ENCODE measurements at regions not wholly inside any gene's neighbourhood (a gene's known extent, or its start where the extent isn't known, plus 50 kb on each side); places are given as distances from the start of the nearest gene placed in this dataset.
"Not testable (repeated sequence)": the region's sequence is repeated elsewhere in the genome, so short reads cannot be mapped to it uniquely, and the experiment has no call there.

DNA sequence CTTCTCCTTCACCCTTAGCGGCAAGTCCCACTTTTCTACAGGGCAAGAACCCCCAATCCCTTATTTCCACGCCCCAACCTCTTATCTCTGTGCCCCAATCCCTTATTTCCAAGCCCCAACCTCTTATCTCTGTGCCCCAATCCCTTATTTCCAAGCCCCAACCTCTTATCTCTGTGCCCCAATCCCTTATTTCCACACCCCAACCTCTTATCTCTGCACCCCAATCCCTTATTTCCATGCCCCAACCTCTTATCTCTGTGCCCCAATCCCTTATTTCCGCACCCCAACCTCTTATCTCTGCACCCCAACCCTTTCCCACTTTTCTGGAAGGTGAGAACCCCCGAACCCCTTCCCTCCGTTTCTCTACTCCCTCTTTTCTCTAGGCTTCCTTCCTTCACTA, 116.1 kb upstream of the GJE1 start:
- not testable (repeated sequence) for DNase-seq; H3K4me1 ChIP-seq; H3K27ac ChIP-seq; H3K36me3 ChIP-seq; H3K4me3 ChIP-seq; H3K27me3 ChIP-seq; H3K9me3 ChIP-seq (replicated peaks)

- not testable (repeated sequence) for H3K27me3 ChIP-seq; H3K4me3 ChIP-seq; H3K27ac ChIP-seq; H3K9me3 ChIP-seq (replicated peaks); DNase-seq; H3K36me3 ChIP-seq; H3K4me1 ChIP-seq
These were observed 117.3 kb upstream of the GJE1 start for GRCh38 chr6:142015463-142015862.

DNA sequence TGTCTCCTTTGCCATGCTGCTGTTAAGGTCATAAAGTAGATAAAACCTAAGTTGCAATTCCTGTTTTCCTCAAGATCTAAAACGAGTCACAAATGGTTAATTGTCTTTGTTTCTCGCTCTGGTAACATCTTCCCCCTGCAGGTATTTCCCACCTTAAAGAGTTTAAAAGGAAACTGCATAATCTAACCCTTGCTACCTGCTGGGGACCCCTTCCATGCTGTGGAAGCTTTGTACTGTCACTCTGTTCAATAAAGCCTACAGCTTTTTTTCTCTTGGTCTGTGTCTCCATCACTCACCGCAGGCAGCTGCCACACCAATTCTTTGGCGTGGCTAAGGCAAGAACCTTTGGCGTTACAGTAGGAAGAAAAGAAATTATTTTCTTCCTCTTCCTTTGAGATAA, 117.7 kb upstream of the GJE1 start:
- H3K9me3 ChIP-seq (replicated peaks) = no peaks in the 10 kb centered on the region
- no peaks in the 10 kb centered on the region for H3K36me3 ChIP-seq
- no peak overlapping the region for H3K27ac ChIP-seq
- H3K4me1 ChIP-seq = peaks cover 3% of the 10 kb centered on the region; the same call in 1 of the 2 replicates
- H3K27me3 ChIP-seq = no peaks in the 10 kb centered on the region
- peak overlapping the region; percentile 23; the same call in 1 of the 2 replicates for H3K4me3 ChIP-seq
- no peak for DNase-seq

DNA sequence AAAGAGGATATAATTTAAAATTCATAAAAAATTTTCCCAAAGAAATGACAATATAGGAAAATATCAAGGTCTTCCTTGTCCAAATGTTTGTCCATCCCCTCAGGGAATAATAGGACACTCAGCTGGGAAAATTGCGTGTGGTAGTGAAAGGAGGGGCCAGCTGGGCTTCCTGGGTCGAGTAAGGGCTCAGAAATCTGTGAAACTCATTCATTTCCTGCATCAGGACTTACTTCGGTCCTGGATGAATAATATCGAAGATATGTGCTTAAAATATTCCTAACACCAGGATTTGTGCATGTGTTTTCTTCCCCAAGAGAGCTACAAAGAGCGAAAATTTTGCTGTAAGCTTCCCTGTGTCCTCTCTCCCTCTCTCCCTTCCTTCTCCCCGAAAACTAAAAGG, 118.2 kb upstream of the GJE1 start:
- no peaks in the 10 kb centered on the region for H3K9me3 ChIP-seq (replicated peaks)
- peak overlapping the region; percentile 23 for H3K4me3 ChIP-seq
- peak; percentile 26 to 36 for DNase-seq
- no peak overlapping the region for H3K27ac ChIP-seq
- no peaks in the 10 kb centered on the region for H3K36me3 ChIP-seq
- no peaks in the 10 kb centered on the region for H3K27me3 ChIP-seq
- peaks cover 3% of the 10 kb centered on the region; the same call in 1 of the 2 replicates for H3K4me1 ChIP-seq

DNA sequence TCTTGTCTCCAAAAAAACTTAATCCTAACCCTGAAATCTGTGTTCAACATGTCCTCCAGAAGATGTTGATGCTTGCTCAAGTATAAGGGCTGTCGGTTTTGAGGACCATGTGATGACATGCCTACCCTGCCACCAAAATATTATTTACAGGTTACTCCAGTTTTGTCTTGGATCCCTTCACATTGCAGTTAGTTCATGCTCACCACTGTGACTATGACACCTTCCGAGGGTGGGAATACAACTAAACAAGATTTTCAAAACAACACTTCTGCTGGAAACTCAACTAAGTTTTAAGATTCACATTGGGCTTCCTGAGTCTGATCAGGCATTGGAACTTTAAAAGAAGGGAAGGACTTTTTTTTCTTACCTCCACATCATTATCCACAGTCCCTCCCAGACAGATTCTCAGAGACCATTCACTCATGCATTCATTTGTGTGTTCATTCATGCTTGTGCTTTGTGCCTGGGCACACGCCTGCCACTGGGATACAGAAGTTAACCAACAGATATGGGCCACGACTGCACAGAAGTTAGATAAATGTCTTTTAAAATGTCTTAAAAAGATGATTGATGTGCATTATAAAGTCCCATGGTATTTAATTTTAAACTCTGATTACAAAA, 118.7 kb upstream of the GJE1 start:
- H3K36me3 ChIP-seq = no peaks in the 10 kb centered on the region
- no peaks in the 10 kb centered on the region for H3K9me3 ChIP-seq (replicated peaks)
- H3K4me1 ChIP-seq = peaks cover 3% of the 10 kb centered on the region; the same call in 1 of the 2 replicates
- DNase-seq = no peak
- H3K27me3 ChIP-seq = no peaks in the 10 kb centered on the region
- no peak overlapping the region for H3K27ac ChIP-seq
- peak overlapping the region; percentile 23; the same call in 1 of the 2 replicates for H3K4me3 ChIP-seq

- no peak for DNase-seq
- no peaks in the 10 kb centered on the region for H3K9me3 ChIP-seq (replicated peaks)
- H3K4me1 ChIP-seq = peaks cover 3% of the 10 kb centered on the region; the same call in 1 of the 2 replicates
- H3K4me3 ChIP-seq = no peak overlapping the region
- no peaks in the 10 kb centered on the region for H3K36me3 ChIP-seq
- no peak overlapping the region for H3K27ac ChIP-seq
- H3K27me3 ChIP-seq = no peaks in the 10 kb centered on the region
These were observed 119.4 kb upstream of the GJE1 start for GRCh38 chr6:142013287-142013686.

- no peaks in the 10 kb centered on the region for H3K27me3 ChIP-seq
- H3K4me3 ChIP-seq = no peak overlapping the region
- H3K36me3 ChIP-seq = no peaks in the 10 kb centered on the region
- H3K4me1 ChIP-seq = peaks cover 3% of the 10 kb centered on the region; the same call in 1 of the 2 replicates
- H3K9me3 ChIP-seq (replicated peaks) = no peaks in the 10 kb centered on the region; the same call in 1 of the 2 replicates
- DNase-seq = no peak
- H3K27ac ChIP-seq = no peak overlapping the region
These were observed 121.0 kb upstream of the GJE1 start for GRCh38 chr6:142011775-142012174.

- no peak overlapping the region for H3K4me3 ChIP-seq
- H3K27me3 ChIP-seq = no peaks in the 10 kb centered on the region
- H3K27ac ChIP-seq = no peak overlapping the region
- H3K9me3 ChIP-seq (replicated peaks) = no peaks in the 10 kb centered on the region; the same call in 1 of the 2 replicates
- H3K36me3 ChIP-seq = no peaks in the 10 kb centered on the region
- no peak for DNase-seq
- peaks cover 3% of the 10 kb centered on the region; the same call in 1 of the 2 replicates for H3K4me1 ChIP-seq
These were observed 121.6 kb upstream of the GJE1 start for GRCh38 chr6:142011156-142011555.

- no peak overlapping the region for H3K27ac ChIP-seq
- H3K36me3 ChIP-seq = no peaks in the 10 kb centered on the region
- peak in 1 of 2 experiments; percentile 24 for DNase-seq
- H3K27me3 ChIP-seq = no peaks in the 10 kb centered on the region
- no peak overlapping the region for H3K4me3 ChIP-seq
- peaks cover 3% of the 10 kb centered on the region; the same call in 1 of the 2 replicates for H3K4me1 ChIP-seq
- no peaks in the 10 kb centered on the region; the same call in 1 of the 2 replicates for H3K9me3 ChIP-seq (replicated peaks)
These were observed 123.1 kb upstream of the GJE1 start for GRCh38 chr6:142009647-142010046.

- no peak overlapping the region for H3K4me3 ChIP-seq
- H3K27ac ChIP-seq = no peak overlapping the region
- no peaks in the 10 kb centered on the region for H3K4me1 ChIP-seq
- no peak for DNase-seq
- H3K9me3 ChIP-seq (replicated peaks) = no peaks in the 10 kb centered on the region; the same call in 1 of the 2 replicates
- H3K27me3 ChIP-seq = no peaks in the 10 kb centered on the region
- no peaks in the 10 kb centered on the region for H3K36me3 ChIP-seq
These were observed 123.9 kb upstream of the GJE1 start for GRCh38 chr6:142008781-142009180.

GRCh38 chr6:142008016-142008735, 124.5 kb upstream of the GJE1 start:
- no peaks in the 10 kb centered on the region for H3K4me1 ChIP-seq
- H3K4me3 ChIP-seq = no peak overlapping the region
- H3K9me3 ChIP-seq (replicated peaks) = no peaks in the 10 kb centered on the region; the same call in 1 of the 2 replicates
- H3K27ac ChIP-seq = no peak overlapping the region
- no peak for DNase-seq
- no peaks in the 10 kb centered on the region for H3K36me3 ChIP-seq
- no peaks in the 10 kb centered on the region for H3K27me3 ChIP-seq

- Histone ChIP-seq H3K27ac (no peak overlapping the region), H3K4me1 (no peaks in the 10 kb centered on the region), H3K36me3 (no peaks in the 10 kb centered on the region), H3K27me3 (no peaks in the 10 kb centered on the region), H3K9me3 (replicated peaks) (no peaks in the 10 kb centered on the region; the same call in 1 of the 2 replicates), H3K4me3 (no peak overlapping the region)
- no peak for DNase-seq
These were observed 127.7 kb upstream of the GJE1 start for GRCh38 chr6:142005021-142005420.

- no peak overlapping the region for H3K27ac ChIP-seq
- no peaks in the 10 kb centered on the region for H3K4me1 ChIP-seq
- DNase-seq = no peak
- no peaks in the 10 kb centered on the region; the same call in 1 of the 2 replicates for H3K9me3 ChIP-seq (replicated peaks)
- no peaks in the 10 kb centered on the region for H3K36me3 ChIP-seq
- no peak overlapping the region for H3K4me3 ChIP-seq
- H3K27me3 ChIP-seq = no peaks in the 10 kb centered on the region
These were observed 129.8 kb upstream of the GJE1 start for GRCh38 chr6:142002825-142003405.

DNA sequence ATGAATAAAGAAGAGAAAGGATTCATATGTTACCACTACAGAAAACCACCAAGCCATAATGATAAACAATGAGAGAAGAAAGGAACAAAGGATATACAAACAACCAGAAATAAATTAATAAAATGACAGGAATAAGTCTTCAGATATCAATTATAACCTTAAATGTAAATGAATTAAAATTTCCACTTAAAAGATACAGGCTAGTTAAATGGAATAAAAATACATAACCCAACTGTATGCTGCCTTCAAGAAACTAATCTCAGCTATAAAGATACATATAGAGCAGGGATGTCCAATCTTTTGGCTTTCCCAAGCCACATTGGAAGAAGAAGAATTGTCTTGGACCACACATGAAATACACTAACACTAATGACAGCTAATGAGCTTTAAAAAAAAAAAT, 135.9 kb upstream of the GJE1 start:
- no peak for DNase-seq
- Histone ChIP-seq H3K36me3 (no peaks in the 10 kb centered on the region), H3K4me3 (no peak overlapping the region), H3K4me1 (no peaks in the 10 kb centered on the region), H3K9me3 (replicated peaks) (no peaks in the 10 kb centered on the region), H3K27ac (no peak overlapping the region), H3K27me3 (no peaks in the 10 kb centered on the region)

DNA sequence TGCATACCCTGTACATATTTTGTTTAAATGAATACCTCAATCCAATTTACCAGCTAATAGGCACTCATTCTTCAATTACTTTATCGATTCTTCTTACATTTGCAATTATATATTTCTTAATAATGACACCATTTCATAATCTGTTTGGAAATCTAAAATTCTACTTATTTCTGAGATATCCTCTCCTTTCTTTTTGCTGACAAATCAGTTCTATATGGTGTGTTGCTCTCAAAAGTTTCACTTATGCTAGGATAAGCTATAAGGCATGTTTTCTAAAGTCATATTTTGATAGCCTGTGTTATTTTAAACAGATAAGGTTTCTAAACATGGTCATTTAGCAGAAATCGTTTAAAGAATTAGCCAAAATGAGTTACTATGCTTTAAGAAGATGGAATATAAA, 140.6 kb upstream of the GJE1 start:
- H3K4me3 ChIP-seq = no peak overlapping the region
- H3K9me3 ChIP-seq (replicated peaks) = no peaks in the 10 kb centered on the region
- H3K4me1 ChIP-seq = no peaks in the 10 kb centered on the region
- H3K36me3 ChIP-seq = no peaks in the 10 kb centered on the region
- H3K27ac ChIP-seq = no peak overlapping the region
- no peak for DNase-seq
- no peaks in the 10 kb centered on the region; the same call in 1 of the 2 replicates for H3K27me3 ChIP-seq

Data from SJCRH30 (cell line).